Lung (tissue), 11 donors: ENCODE measurements at regions not wholly inside any gene's neighbourhood (a gene's known extent, or its start where the extent isn't known, plus 50 kb on each side); places are given as distances from the start of the nearest gene placed in this dataset.

Experiments used
- ATAC-seq: fragments of 200-7000 bp; cut with Tn5 transposase; one replicate; pipeline ENCODE4 v1.9.1; 2020; ENCODE audit warnings: moderate number of reproducible peaks; ENCODE audit not compliant: insufficient read depth, low FRiP score
- DNase-seq, 3 donors: peaks; one replicate each; pipeline ENCODE4 v3.0.0-alpha.2; 2013 to 2017
- H3K27ac ChIP-seq, 2 donors: one replicate each; pipeline ENCODE4 v1.5.1; 2013; ENCODE audit warnings: mild to moderate bottlenecking in 2 of 2, moderate library complexity in 2 of 2, control low read depth in 1 of 2, inconsistent platforms in 1 of 2, low read depth in 1 of 2, low read length in 1 of 2
- H3K27me3 ChIP-seq, 3 donors: one replicate each; pipeline ENCODE4 v1.5.1; 2013; ENCODE audit warnings: low read length in 2 of 3; ENCODE audit not compliant: control insufficient read depth in 3 of 3, insufficient read depth in 3 of 3
- H3K36me3 ChIP-seq, 4 donors: one replicate each; pipeline ENCODE4 v1.5.1; 2013; ENCODE audit warnings: low read length in 4 of 4, mild to moderate bottlenecking in 1 of 4, moderate library complexity in 1 of 4; ENCODE audit not compliant: control insufficient read depth in 4 of 4, insufficient read depth in 4 of 4
- H3K4me1 ChIP-seq, 5 donors: one replicate each; pipeline ENCODE4 v1.5.1; 2013; ENCODE audit warnings: low read length in 5 of 5, mild to moderate bottlenecking in 2 of 5, moderate library complexity in 1 of 5; ENCODE audit not compliant: control insufficient read depth in 5 of 5, insufficient read depth in 5 of 5
- H3K4me3 ChIP-seq: one replicate; pipeline ENCODE4 v1.5.1; 2013; ENCODE audit warnings: mild to moderate bottlenecking, control low read depth, moderate library complexity
- H3K9ac ChIP-seq, 2 donors: one replicate each; pipeline ENCODE4 v1.5.1; 2013; ENCODE audit warnings: low read length in 2 of 2, control low read depth in 1 of 2; ENCODE audit not compliant: insufficient read depth in 1 of 2
- H3K9me3 ChIP-seq, 4 donors: one replicate each; pipeline ENCODE4 v1.5.1; 2013; ENCODE audit warnings: low read length in 3 of 4, mild to moderate bottlenecking in 1 of 4, moderate library complexity in 1 of 4; ENCODE audit not compliant: control insufficient read depth in 4 of 4, insufficient read depth in 3 of 4
- CTCF ChIP-seq: IDR thresholded peaks from 2 replicates; pipeline ENCODE4 v1.5.1; 2012; ENCODE audit warnings: mild to moderate bottlenecking; ENCODE audit errors: control extremely low read depth, extremely low read depth
- WGBS, 2 donors: extraction: QIAGEN DNeasy Blood & Tissue Kit; methylation state at CpG; one replicate each; pipeline ENCODE4 v1.1.7; 2013; 5-methylcytosine and 5-hydroxymethylcytosine counted together
- donor health status: control.
- donor health status: control.
- donor health status: Bipolar disorder and iron deficiency.
- donor health status: healthy.
- donor health status: DM: yes; HTN: yes; CAD: no.

- Histone ChIP-seq H3K9ac (no peak overlapping the region), H3K9me3 (no peaks in the 10 kb centered on the region), H3K4me1 (no peaks in the 10 kb centered on the region), H3K27me3 (no peaks in the 10 kb centered on the region), H3K36me3 (no peaks in the 10 kb centered on the region), H3K4me3 (no peak overlapping the region), H3K27ac (no peak overlapping the region)
- 49 to 66% methylated on average over 1 of the region's 1 CpG for WGBS, 2 donors
- ATAC-seq: no peak
- no peak for TF ChIP-seq CTCF
- no peak for DNase-seq
Observed at GRCh38 chr2:17380003-17380402, 138.2 kb downstream of the RAD51AP2 start.

GRCh38 chr2:17375262-17375661, 143.0 kb downstream of the RAD51AP2 start:
- 86 to 87% methylated on average over 4 of the region's 4 CpGs for WGBS, 2 donors
- H3K27ac ChIP-seq: no peak overlapping the region

DNA sequence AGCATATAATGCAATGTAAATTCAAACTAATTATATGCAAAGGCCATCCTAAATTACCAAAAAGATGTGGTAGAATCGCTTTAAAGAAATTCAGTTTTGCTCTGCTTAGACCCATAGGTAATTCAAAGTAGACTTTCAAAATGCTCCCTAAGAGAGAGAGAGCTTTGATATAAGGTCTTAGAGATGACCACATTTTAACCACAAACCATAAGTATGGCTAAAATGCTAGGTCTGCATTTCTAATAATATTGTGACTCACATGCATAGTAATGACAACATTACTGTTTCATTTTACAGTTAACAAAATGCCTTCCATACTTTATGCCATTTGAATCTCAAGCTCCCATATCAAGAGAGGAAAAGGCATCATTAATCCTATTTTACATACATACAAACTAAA, 144.5 kb downstream of the RAD51AP2 start:
- ATAC-seq: no peak
- no peak overlapping the region for H3K9ac ChIP-seq
- 86 to 90% methylated on average over 1 of the region's 1 CpG for WGBS, 2 donors

More at GRCh38 chr2:17375262-17375661, 143.0 kb downstream of the RAD51AP2 start:
- Histone ChIP-seq H3K27me3 (no peaks in the 10 kb centered on the region), H3K4me1 (no peaks in the 10 kb centered on the region), H3K4me3 (no peak overlapping the region), H3K9me3 (peaks cover 0 to 2% (median 0%) of the 10 kb centered on the region in 4 donors), H3K9ac (no peak overlapping the region), H3K36me3 (no peaks in the 10 kb centered on the region)
- no peak for TF ChIP-seq CTCF
- no peak for DNase-seq
- ATAC-seq: no peak

More for the DNA sequence above, 144.5 kb downstream of the RAD51AP2 start:
- Histone ChIP-seq H3K4me3 (no peak overlapping the region), H3K36me3 (no peaks in the 10 kb centered on the region), H3K27ac (no peak overlapping the region), H3K9me3 (peaks cover 0 to 2% (median 0%) of the 10 kb centered on the region in 4 donors), H3K4me1 (no peaks in the 10 kb centered on the region), H3K27me3 (no peaks in the 10 kb centered on the region)
- TF ChIP-seq CTCF: no peak
- no peak for DNase-seq
